C4-2B (cell line): ENCODE measurements at regions not wholly inside any gene's neighbourhood (a gene's known extent, or its start where the extent isn't known, plus 50 kb on each side); places are given as distances from the start of the nearest gene placed in this dataset.

Experiments used
- ZFX ChIP-seq: fragments of 450-650 bp; IDR thresholded peaks from 2 replicates; pipeline ENCODE4 v1.6.1; 2017
- TF ChIP-seq, protein P1 (sequence below): fragments of 450-650 bp; conservative IDR thresholded peaks from 2 replicates; pipeline ENCODE4 v1.5.1; 2017; ENCODE audit warnings: mild to moderate bottlenecking

GRCh38 chr1:235009074-235009473, 119.6 kb downstream of the TOMM20 start:
- TF ChIP-seq, protein P1, sequence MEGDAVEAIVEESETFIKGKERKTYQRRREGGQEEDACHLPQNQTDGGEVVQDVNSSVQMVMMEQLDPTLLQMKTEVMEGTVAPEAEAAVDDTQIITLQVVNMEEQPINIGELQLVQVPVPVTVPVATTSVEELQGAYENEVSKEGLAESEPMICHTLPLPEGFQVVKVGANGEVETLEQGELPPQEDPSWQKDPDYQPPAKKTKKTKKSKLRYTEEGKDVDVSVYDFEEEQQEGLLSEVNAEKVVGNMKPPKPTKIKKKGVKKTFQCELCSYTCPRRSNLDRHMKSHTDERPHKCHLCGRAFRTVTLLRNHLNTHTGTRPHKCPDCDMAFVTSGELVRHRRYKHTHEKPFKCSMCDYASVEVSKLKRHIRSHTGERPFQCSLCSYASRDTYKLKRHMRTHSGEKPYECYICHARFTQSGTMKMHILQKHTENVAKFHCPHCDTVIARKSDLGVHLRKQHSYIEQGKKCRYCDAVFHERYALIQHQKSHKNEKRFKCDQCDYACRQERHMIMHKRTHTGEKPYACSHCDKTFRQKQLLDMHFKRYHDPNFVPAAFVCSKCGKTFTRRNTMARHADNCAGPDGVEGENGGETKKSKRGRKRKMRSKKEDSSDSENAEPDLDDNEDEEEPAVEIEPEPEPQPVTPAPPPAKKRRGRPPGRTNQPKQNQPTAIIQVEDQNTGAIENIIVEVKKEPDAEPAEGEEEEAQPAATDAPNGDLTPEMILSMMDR = no peak
- no peak for TF ChIP-seq ZFX
